DMS 273 (cell line): ENCODE measurements at regions not wholly inside any gene's neighbourhood (a gene's known extent, or its start where the extent isn't known, plus 50 kb on each side); places are given as distances from the start of the nearest gene placed in this dataset.
A peak's percentile ranks its signal among the peaks of the same experiment; 100 is the strongest.
"Not testable (repeated sequence)": the region's sequence is repeated elsewhere in the genome, so short reads cannot be mapped to it uniquely, and the experiment has no call there.

Experiments
- DNase-seq: peaks from one replicate; lab custom pipeline; 2025; ENCODE audit not compliant: unreplicated experiment; lab: John Stamatoyannopoulos, UW

DNA sequence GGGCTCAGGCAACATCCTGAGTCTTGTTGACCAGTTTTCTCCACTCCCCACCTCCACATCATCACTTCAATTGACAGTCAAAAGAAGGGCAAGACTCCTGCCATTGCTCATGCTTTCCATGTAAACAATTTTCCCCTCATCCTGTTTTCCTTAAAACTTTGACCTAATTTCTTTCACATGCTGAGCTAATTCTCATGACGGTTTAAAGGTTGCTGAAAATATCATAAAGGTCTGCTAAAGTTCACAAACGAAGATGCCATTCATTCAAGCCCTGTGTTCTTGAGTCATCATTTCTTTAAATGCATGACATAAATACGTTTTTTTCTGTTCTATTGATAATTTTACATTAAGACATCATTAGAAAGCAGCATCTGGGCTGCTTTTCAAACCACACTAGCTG lies 353.9 kb downstream of the NKX6-1 start:
- no peak for DNase-seq

DNA sequence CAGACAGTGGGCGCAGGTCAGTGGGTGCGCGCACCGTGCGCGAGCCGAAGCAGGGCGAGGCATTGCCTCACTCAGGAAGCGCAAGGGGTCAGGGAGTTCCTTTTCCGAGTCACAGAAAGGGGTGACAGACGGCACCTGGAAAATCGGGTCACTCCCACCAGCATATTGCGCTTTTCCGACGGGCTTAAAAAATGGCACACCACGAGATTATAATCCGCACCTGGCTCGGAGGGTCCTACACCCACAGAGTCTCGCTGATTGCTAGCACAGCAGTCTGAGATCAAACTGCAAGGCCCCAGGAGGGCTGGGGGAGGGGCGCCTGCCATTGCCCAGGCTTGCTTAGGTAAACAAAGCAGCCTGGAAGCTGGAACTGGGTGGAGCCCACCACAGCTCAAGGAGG lies 372.2 kb downstream of the NKX6-1 start:
- not testable (repeated sequence) for DNase-seq

DNA sequence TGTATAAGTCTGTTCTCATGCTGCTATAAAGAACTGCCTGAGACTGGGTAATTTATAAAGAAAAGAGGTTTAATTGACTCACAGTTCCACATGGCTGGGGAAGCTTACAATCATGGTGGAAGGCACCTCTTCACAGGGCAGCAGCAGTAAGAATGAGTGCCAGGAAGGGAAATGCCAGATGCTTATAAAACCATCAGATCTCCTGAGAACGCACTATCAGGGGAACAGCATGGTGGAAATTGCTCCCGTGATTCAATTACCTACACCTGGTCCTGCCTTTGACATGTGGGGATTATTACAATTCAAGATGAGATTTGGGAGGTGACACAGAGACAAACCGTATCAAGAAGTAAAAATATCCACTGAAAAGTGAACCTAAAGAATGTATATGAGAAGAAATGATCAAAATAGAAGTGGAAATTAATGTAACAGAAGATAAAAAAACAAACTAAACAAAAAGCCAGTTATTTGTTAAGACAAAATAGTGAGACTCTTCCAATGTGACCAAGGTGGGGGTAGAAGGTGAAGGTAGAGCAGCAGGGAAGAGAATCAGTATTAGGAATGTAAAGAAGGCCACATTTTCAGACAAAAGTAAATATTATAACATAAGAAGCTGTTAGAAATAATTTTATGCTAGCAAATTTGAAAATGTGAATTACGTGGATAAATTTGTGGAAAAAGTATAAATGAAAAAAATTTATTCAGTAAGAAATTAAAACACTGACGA lies 372.9 kb downstream of the NKX6-1 start:
- DNase-seq: peak; percentile 50

DNA sequence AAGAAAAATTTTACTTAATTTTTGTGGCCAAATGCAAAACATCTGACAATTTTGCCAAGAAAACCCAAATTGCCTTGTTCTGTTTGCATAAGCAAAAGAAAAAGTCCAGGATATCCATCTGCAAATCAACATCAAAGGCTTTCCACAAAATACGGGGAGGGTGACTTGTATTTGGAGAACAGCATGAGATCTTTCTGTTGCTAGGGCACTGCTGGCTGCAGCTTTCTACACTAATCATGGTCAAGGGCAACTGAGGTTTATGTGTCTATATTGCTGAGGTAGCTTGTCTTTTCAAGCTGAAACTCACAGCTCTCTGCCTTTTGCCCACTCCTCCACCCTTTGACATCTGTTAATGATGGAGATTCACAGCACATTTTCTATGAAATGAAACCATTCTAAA lies 389.1 kb downstream of the NKX6-1 start:
- DNase-seq: peak; percentile 25

DNA sequence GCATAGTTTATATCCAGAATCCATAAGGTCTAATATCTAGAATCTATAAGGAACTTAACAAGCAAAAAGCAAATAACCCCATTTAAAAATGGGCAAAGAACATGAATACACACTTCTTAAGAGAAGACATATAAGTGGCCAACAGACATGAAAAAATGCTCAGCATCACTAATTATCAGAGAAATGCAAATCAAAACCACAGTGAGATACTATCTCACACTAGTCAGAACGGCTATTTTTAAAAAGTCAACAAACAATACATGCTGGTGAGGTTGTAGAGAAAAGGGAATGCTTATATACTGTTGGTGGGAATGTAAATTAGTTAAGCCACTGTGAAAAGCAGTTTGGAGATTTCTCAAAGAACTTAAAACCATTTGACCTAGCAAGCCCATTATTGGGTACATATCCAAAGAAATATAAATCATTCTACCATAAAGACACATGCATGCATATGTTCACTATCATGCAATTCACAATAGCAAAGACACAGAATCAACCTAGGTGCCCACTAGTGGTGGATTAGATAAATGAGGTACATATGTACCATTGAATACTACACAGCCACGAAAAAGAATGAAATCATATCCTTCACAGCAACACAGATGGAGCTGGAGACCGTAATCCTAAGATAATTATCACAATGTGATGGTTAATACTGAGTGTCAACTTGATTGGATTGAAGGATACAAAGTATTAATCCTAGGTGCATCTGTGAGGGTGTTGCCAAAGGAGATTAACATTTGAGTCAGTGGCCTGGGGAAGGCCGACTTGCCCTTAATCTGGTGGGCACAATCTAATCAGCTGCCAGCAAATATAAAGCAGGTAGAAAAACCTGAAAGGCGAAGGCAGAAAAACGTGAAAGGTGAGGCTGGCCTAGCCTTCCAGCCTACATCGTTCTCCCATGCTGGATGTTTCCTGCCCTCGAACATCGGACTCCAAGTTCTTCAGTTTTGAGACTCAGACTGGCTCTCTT lies 397.2 kb downstream of the NKX6-1 start:
- DNase-seq: not testable (repeated sequence)

DNA sequence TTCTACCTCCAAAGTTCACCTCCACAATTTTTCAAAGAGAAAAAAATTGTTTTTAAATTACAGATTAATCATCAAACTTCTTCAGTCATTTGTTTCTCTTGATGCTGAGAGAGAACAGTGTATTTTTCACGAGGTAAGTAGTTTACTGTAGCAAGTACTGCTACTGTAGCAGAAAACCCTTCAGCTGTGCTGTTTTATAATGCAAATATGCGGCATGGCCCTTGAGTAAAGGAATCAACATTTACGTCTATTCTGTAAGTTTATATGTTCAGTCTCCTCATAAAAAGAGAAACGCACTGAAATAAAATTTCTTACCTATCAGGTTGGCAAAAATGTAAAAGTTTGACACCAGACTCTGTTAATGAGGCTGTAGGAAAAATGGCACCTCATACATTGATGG lies 399.0 kb downstream of the NKX6-1 start:
- no peak for DNase-seq

DNA sequence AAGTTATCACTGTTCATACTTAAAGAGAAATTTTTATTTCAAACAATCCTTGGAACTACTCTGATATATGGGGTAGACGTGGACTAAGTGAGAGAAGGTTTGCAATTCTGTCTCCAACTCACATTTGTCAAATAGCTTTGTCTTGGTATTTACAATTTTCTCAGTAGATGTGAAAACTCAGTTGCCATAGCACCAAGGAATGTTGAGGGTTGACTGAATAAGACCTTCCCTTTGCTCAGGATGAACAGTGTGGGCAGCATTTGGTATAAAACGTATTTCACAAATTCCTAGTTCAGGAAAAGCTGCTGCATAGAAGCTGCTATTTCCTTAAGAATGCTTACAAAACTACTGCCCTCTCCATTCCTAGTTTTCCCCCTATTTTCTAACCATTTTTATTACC lies 399.5 kb downstream of the NKX6-1 start:
- DNase-seq: no peak

DNA sequence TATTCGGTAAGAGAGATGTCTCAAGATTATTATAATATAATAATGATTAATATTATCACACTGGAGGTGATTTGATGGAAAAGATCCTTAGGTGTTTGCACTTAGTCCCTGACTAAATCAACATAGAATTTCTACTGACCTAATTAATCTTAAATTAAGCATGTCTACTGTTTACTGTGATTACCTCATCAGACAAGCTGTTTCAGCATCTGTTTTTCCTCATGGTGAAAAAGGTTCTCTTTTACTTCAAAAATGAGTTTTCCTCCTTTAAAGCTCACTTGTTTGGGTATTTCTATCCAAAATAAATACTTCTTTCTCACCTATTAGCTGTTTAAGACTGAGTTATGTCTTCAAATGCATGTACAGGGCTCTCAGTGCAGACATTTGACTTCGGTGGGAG lies 407.8 kb downstream of the NKX6-1 start:
- DNase-seq: peak; percentile 57

DNA sequence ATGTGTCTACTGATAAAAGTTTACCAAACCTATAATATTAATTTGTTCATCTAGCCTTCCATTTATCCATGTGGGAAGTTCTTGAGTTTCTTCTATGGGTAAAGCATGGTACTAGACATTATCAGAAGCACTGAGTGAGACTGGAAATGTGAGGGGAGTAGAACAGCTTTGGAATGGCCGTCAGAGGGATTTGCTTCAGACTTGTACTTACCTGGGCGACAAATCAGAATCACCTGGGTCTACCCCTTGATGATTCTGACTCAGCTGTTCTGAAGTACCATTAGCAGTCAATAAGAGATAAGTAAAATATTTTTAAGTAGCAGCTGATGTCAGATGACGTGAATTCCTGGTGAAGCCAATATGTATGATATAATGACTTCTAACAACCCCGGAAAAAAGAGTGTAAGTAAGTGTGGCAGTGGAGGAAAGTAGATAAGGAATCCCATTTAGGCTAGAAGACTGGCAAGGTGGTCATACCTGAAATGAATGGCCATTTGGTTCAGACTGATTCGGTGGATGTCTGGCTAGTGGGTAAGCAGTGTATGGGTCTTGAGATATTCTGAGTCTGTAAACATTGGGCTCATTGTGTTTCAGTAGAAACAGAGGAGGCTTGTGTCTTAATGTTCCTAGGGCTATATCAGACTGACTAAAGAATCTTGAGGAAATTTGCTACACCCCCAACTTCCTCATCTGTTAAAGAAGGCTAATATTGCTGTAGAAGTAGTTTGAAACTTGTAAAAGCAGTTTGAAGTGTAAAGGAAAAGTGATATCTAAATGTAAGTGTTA lies 409.2 kb downstream of the NKX6-1 start:
- no peak for DNase-seq

DNA sequence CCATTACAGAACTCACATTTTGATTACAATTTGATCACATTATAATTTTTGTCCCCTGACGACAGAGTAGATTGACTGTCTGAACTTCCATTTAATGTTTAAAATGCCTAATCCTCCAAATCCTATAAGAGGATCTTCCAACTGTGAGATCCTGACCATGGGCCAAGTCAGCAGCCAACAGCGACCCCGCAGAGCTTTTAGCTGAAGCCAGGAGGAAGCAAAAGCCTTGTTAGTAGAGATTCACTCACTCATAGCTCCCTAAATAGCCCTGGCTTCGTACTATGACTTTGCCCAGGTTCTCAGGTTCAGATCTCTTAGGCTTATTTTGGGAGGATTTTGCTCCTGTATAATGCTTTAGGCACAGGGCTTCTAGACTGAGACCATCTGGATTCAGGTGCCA lies 413.1 kb downstream of the NKX6-1 start:
- peak; percentile 2 for DNase-seq

DNA sequence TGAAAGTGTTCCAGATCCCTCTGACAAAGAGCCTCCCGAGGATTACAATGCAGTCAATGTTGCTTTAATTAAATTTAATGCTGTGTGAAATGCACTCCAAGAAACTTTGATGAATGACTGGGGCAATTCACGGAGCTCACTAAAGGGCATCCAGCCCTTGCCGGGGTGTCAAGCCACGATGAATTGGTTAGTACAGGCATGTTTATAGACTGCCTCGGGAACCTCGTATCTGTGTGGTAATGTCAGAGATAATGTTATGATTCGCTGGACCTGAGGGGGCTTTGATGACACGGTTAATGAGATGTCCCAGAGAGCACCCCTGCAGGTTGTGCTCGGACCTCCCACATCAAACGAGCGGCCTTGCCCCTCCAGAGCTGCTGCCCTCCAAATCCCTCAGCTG lies 428.8 kb downstream of the NKX6-1 start:
- no peak for DNase-seq

DNA sequence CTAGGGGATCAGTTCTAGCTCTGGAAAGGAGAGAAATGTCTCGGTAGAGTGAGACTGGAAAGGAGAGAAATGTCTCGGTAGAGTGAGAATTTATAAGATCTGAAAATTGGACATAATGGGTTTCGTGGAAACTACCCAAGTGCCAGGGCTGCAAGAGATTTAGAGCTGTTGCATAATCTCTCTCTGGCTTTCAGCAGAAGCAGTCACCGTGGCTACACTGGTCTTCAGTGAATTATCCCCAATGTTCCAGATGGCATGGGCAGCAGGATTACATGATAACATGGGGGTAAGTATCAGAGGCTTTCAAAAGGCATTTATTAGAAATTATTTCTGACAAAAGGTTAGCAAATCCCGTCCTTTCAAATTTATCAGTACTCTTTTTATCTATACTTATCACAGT lies 435.5 kb downstream of the NKX6-1 start:
- peak; percentile 62 for DNase-seq

DNA sequence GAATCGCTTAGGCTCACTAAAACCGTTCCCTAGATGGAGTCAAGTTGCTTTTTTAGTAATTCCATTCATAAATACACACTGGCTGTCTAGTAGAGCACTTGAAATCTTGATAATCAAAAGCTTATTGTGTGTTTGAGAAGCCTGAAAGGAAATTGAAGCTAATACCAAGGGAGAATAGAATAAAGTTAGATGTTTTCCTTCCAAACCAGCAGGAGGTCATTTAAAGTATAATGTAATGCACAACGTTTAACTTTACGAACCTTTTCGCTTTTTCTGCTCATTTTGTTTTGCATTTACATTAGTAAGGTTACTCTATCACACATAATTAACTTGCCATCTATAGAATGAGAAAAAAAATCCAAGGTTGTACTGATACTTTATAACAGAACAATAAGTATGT lies 440.9 kb downstream of the NKX6-1 start:
- DNase-seq: no peak

DNA sequence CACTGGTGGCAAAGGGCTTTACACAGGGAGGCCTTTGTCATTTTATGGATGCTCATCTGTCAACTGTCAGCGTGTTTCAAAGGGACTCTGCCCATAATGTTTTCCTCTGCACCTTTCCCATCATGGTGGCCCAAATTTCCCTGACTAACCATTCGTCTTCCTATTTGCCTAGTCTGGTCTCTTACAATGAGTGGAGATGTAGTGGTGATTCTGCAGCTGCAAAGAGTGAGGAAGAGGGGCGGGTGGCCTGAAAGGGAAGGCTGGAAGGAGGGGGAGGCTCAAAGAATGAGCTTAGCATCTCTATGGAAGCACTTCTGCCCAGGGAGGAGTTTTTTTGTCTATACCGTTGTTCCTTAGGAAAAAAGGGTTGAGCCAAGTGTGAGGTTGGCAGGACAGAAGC lies 447.5 kb downstream of the NKX6-1 start:
- DNase-seq: no peak

DNA sequence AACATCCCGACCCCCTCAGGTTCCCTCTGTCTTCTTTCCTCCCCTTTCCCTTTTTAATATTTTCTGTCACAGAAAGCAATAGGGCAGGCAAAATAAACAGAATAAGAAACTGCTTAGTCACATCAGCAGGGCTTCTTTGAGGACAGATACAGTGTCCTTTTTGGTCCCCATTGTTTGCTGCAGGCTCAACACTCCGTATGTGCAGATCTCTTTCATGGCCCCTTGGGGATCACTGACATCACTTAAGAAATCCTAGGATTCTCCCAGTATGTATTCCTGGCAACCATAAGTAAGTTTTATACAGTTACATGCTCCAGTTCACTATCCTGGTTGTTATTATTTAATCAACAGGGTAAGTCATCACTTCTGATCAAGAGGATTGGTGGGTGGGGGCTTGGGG lies 448.0 kb downstream of the NKX6-1 start:
- DNase-seq: no peak

DNA sequence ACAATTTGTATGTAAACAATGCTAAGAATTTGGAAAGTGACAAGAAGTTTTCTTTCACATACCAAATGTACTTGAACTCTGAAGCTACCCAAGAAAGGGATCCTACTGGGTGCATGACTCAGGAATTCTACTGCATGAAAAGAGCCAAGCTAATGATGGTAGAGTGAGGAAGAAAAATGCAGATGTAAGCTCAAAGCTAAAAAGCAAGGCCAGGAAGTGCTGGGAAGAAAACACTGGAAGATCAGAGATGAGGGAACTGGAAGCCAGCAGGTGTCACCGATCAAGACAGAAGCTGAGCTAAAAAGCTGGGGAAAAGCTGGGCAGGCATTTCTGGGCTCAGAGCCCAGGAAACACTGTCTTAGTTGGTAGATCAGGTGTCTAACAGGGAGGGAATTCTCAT lies 449.1 kb downstream of the NKX6-1 start:
- peak; percentile 69 for DNase-seq

DNA sequence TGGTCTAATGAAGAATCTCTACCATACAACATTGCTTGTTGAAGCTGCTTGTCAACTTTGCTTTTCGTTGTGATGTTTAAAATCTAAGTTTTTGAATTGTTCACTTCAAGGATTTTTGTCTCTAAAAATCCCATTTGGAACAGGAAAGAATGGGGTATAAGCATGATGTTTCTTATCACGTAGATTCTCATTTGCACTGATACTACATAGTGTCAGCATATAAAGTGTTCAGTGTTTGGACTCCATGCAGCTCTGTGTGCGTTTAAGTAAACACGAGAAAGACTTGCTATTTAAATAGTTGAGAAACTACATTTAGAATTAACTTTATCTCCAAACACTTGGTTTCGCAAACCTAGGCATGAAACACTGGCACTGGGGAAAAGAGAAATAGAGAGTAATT lies 452.5 kb downstream of the NKX6-1 start:
- DNase-seq: no peak

DNA sequence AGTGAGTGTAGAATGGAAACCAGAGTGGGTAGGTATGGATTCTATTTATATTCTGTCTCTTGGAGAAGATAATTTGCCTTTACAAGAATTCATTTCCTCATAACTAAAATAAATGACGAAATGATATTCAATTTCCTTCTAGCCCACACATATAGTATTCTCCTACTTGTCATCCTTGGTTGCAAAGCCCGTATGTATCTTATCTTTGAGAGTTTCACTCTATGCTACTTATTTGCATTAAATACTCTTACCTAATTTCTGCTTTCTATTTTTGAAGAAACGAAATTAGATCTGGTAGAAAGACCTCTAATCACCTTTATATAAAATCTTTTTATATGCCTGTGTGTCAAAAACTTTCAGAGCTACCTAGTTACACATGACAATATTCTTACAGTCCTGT lies 457.7 kb downstream of the NKX6-1 start:
- DNase-seq: no peak

DNA sequence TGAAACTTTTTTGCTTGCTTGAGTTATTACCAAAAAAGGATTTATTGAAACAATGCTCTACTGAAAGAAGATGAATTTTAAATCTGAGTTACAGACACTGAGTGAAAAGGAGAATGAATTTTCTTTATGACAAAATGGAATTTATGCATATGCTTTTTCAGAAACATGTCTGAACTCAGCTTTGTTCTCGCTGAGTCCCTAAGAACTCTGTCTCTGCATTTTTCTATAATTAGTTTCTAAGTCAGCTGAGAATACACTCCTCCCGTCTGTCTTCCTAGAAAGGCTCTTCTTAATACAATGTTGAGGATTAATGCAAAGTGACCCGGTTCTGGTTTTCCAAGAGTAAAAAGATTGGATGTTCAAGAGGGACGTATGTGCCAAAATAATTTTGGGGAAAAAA lies 463.5 kb downstream of the NKX6-1 start:
- DNase-seq: no peak

DNA sequence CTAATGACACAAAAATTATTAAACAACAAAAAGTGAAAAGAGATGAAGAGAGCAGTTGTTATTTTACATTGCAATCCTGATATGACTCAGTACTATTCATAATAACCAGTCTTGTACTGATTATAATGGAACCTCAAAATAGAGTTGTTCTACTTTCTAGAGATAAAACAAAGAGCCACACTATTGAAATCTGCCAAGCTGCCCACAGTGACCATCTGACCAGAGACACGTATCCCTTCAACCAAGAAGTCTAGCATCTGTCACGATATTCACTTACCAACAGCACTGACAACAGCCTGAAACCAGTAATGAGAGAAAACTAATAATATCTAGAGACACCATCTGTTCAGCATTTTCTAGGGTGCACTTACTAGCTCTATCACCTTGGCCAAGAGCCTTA lies 466.7 kb downstream of the NKX6-1 start:
- DNase-seq: peak; percentile 84

DNA sequence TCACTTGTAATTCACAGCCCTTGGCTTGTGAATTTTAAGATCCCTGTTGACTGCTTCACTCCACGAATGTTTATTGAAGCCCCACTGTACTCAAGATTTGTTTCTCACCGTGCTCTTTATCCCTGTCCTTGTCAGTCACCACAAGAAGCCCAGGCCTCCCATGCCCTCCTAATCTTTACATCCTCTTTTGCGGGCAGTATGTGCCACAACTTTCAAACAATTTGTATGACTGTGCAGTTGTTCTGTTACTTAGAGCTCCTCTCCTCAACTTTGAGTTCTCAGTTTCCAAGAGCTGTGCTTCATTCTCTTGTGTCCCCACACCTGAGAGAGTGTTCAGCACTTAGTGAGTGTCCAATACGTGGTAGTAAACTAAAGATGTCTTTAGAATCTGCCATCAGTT lies 467.7 kb downstream of the NKX6-1 start:
- DNase-seq: no peak

DNA sequence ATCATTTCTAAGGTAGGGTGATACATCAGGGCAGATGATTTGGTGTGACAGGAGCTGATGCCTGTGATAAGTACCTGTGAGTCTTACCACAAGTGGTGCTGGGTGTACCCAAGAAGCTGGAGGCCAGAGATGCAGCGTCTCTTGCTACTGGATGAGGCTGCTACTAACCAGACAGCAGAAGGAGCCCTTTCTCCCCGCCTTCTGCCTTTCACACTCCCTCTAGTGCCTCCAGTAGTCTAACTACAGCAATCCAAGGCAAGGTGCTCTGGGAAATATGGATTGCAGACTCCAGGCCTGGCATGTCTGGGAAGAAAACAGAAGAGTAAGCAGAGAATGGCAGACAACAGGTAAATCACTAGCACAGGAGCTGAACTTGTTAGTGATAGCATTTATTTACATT lies 470.8 kb downstream of the NKX6-1 start:
- peak; percentile 6 for DNase-seq
